ENCODE measurements at regions not wholly inside any gene's neighbourhood (a gene's known extent, or its start where the extent isn't known, plus 50 kb on each side); places are given as distances from the start of the nearest gene placed in this dataset.
"Not testable (repeated sequence)": the region's sequence is repeated elsewhere in the genome, so short reads cannot be mapped to it uniquely, and the experiment has no call there.

DNA sequence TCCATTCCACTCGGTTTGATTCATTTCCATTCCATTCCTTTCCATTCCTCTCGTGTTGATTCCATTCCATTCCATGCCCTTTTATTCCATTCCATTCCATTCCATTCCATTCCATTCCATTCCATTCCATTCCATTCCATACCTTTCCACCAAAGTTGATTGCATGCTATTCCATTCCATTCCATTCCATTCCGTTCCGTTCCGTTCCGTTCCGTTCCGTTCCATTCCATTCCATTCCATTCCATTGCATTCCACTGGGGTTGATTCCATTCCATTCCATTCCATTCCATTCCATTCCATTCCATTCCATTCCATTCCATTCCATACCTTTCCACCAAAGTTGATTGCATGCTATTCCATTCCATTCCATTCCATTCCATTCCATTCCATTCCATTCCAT is 154.3 kb downstream of the CWH43 start:
- TF ChIP-seq, protein P1, sequence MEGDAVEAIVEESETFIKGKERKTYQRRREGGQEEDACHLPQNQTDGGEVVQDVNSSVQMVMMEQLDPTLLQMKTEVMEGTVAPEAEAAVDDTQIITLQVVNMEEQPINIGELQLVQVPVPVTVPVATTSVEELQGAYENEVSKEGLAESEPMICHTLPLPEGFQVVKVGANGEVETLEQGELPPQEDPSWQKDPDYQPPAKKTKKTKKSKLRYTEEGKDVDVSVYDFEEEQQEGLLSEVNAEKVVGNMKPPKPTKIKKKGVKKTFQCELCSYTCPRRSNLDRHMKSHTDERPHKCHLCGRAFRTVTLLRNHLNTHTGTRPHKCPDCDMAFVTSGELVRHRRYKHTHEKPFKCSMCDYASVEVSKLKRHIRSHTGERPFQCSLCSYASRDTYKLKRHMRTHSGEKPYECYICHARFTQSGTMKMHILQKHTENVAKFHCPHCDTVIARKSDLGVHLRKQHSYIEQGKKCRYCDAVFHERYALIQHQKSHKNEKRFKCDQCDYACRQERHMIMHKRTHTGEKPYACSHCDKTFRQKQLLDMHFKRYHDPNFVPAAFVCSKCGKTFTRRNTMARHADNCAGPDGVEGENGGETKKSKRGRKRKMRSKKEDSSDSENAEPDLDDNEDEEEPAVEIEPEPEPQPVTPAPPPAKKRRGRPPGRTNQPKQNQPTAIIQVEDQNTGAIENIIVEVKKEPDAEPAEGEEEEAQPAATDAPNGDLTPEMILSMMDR (IDR thresholded peaks at IDR 0.05): not testable (repeated sequence)
- not testable (repeated sequence) for TF ChIP-seq ZFX (IDR thresholded peaks at IDR 0.05; ENCODE audit: borderline replicate concordance)
